WTC11 (cell line): ENCODE measurements at regions not wholly inside any gene's neighbourhood (a gene's known extent, or its start where the extent isn't known, plus 50 kb on each side); places are given as distances from the start of the nearest gene placed in this dataset.

Experiments used
- AFF4 ChIP-seq: sonication (generic); formaldehyde crosslinking; IDR thresholded peaks from 2 replicates; pipeline ENCODE4 v1.8.1; 2023; ENCODE audit warnings: mild to moderate bottlenecking, missing genetic modification reagents, borderline replicate concordance
- CTCF ChIP-seq: fragments of 200-600 bp; IDR thresholded peaks from 2 replicates; pipeline ENCODE4 v1.8.0; 2022; ENCODE audit warnings: antibody characterized with exemption
- ESRRA ChIP-seq: sonication (generic); formaldehyde crosslinking; IDR thresholded peaks from 2 replicates; pipeline ENCODE4 v1.8.1; 2022; ENCODE audit warnings: mild to moderate bottlenecking, missing genetic modification reagents, borderline replicate concordance
- FOXP4 ChIP-seq: sonication (generic); formaldehyde crosslinking; IDR thresholded peaks from 2 replicates; pipeline ENCODE4 v1.8.0; 2022; ENCODE audit warnings: mild to moderate bottlenecking, missing genetic modification reagents
- HMGXB4 ChIP-seq: sonication (generic); formaldehyde crosslinking; IDR thresholded peaks from 2 replicates; pipeline ENCODE4 v1.8.1; 2023; ENCODE audit warnings: mild to moderate bottlenecking, moderate library complexity, missing genetic modification reagents
- MAX ChIP-seq: sonication (generic); formaldehyde crosslinking; IDR thresholded peaks from 2 replicates; pipeline ENCODE4 v1.8.0; 2022; ENCODE audit warnings: mild to moderate bottlenecking, missing genetic modification reagents
- MXD4 ChIP-seq: fragments of 250-450 bp; sonication (Bioruptor Pico); IDR thresholded peaks from 2 replicates; pipeline ENCODE4 v1.8.0; 2021; ENCODE audit warnings: mild to moderate bottlenecking, moderate library complexity, borderline replicate concordance
- NFE2L1 ChIP-seq: sonication (generic); formaldehyde crosslinking; IDR thresholded peaks from 2 replicates; pipeline ENCODE4 v1.8.1; 2023; ENCODE audit warnings: missing genetic modification reagents
- NR1H2 ChIP-seq: sonication (generic); formaldehyde crosslinking; IDR thresholded peaks from 2 replicates; pipeline ENCODE4 v1.9.0; 2021; ENCODE audit warnings: mild to moderate bottlenecking, moderate library complexity, missing genetic modification reagents
- SP1 ChIP-seq: sonication (generic); formaldehyde crosslinking; conservative IDR thresholded peaks from 2 replicates; pipeline ENCODE4 v1.8.1; 2022; ENCODE audit warnings: missing genetic modification reagents
- USF2 ChIP-seq: sonication (generic); formaldehyde crosslinking; IDR thresholded peaks from 2 replicates; pipeline ENCODE4 v1.8.1; 2023; ENCODE audit warnings: mild to moderate bottlenecking, missing genetic modification reagents, moderate library complexity
- ZNF138 ChIP-seq: sonication (generic); formaldehyde crosslinking; conservative IDR thresholded peaks from 2 replicates; pipeline ENCODE4 v1.8.1; 2022; ENCODE audit warnings: mild to moderate bottlenecking, moderate library complexity, missing genetic modification reagents
- TF ChIP-seq, protein P1 (sequence below): sonication (generic); formaldehyde crosslinking; IDR thresholded peaks from 2 replicates; pipeline ENCODE4 v1.8.0; 2023; ENCODE audit warnings: missing genetic modification reagents
- TF ChIP-seq, protein P2 (sequence below): sonication (generic); formaldehyde crosslinking; IDR thresholded peaks from 2 replicates; pipeline ENCODE4 v1.8.0; 2022; ENCODE audit warnings: missing genetic modification reagents

- no peak for TF ChIP-seq USF2 (CRISPR knock-in tag)
- no peak for TF ChIP-seq SP1
- no peak for TF ChIP-seq HMGXB4 (CRISPR knock-in tag)
- TF ChIP-seq MXD4 (CRISPR knock-in tag), result no peak
- TF ChIP-seq, protein P1, sequence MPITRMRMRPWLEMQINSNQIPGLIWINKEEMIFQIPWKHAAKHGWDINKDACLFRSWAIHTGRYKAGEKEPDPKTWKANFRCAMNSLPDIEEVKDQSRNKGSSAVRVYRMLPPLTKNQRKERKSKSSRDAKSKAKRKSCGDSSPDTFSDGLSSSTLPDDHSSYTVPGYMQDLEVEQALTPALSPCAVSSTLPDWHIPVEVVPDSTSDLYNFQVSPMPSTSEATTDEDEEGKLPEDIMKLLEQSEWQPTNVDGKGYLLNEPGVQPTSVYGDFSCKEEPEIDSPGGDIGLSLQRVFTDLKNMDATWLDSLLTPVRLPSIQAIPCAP (CRISPR knock-in tag), result no peak
- TF ChIP-seq ESRRA (CRISPR knock-in tag), result no peak
- TF ChIP-seq NFE2L1 (CRISPR knock-in tag), result no peak
- TF ChIP-seq NR1H2, result no peak
- TF ChIP-seq, protein P2, sequence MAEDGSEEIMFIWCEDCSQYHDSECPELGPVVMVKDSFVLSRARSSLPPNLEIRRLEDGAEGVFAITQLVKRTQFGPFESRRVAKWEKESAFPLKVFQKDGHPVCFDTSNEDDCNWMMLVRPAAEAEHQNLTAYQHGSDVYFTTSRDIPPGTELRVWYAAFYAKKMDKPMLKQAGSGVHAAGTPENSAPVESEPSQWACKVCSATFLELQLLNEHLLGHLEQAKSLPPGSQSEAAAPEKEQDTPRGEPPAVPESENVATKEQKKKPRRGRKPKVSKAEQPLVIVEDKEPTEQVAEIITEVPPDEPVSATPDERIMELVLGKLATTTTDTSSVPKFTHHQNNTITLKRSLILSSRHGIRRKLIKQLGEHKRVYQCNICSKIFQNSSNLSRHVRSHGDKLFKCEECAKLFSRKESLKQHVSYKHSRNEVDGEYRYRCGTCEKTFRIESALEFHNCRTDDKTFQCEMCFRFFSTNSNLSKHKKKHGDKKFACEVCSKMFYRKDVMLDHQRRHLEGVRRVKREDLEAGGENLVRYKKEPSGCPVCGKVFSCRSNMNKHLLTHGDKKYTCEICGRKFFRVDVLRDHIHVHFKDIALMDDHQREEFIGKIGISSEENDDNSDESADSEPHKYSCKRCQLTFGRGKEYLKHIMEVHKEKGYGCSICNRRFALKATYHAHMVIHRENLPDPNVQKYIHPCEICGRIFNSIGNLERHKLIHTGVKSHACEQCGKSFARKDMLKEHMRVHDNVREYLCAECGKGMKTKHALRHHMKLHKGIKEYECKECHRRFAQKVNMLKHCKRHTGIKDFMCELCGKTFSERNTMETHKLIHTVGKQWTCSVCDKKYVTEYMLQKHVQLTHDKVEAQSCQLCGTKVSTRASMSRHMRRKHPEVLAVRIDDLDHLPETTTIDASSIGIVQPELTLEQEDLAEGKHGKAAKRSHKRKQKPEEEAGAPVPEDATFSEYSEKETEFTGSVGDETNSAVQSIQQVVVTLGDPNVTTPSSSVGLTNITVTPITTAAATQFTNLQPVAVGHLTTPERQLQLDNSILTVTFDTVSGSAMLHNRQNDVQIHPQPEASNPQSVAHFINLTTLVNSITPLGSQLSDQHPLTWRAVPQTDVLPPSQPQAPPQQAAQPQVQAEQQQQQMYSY, result no peak
- TF ChIP-seq ZNF138 (CRISPR knock-in tag), result no peak
- TF ChIP-seq MAX (CRISPR knock-in tag), result no peak
- no peak for TF ChIP-seq CTCF
- no peak for TF ChIP-seq AFF4 (CRISPR knock-in tag)
- no peak for TF ChIP-seq FOXP4 (CRISPR knock-in tag)
These were observed 468.9 kb upstream of the LRFN5 start for GRCh38 chr14:41137741-41138140.
